HepG2 (cell line): ENCODE measurements at regions not wholly inside any gene's neighbourhood (a gene's known extent, or its start where the extent isn't known, plus 50 kb on each side); places are given as distances from the start of the nearest gene placed in this dataset.
A peak's percentile ranks its signal among the peaks of the same experiment; 100 is the strongest.

Source experiments
- ATAC-seq: fragments of 200-7000 bp; cut with Tn5 transposase; 3 replicates; pipeline ENCODE4 v1.9.1; 2020; ENCODE audit warnings: mild to moderate bottlenecking, moderate library complexity
- BruUV-seq: library from RNA; stranded (reverse); fragments of 400-500 nt; replicated peaks from 2 replicates; lab custom pipeline; 2021; lab: Mats Ljungman, UMichigan
- CTCF ChIA-PET: fragments of 300-600 bp; formaldehyde crosslinking; extraction: SDS; loops from one replicate; lab custom pipeline; 2021; ENCODE audit warnings: low total read pairs, inconsistent platforms, low intra/inter-chr PET ratio; lab: Yijun Ruan, JAX
- POLR2A ChIA-PET: fragments of 350-600 bp; sonication (Branson Sonifier 250); formaldehyde crosslinking; loops from one replicate; lab custom pipeline; 2020; ENCODE audit warnings: antibody characterized with exemption, inconsistent platforms; lab: Yijun Ruan, JAX
- DNase-seq: peaks from one replicate; pipeline ENCODE4 v3.0.0-alpha.2; 2015; ENCODE audit warnings: low spot score
- FAIRE-seq: peaks from 3 replicates; lab custom pipeline; 2011; peaks lifted over from hg19 to GRCh38; lab: Jason Lieb, UNC
- H2AFZ ChIP-seq: one replicate; pipeline ENCODE4 v1.6.1; 2011; ENCODE audit warnings: low read length, inconsistent platforms
- H3K27ac ChIP-seq: fragments of 300-600 bp; 3 replicates; pipeline ENCODE4 v1.8.0; 2011; ENCODE audit warnings: mixed run types, mild to moderate bottlenecking, mixed read lengths, low read length, inconsistent platforms; ENCODE audit not compliant: insufficient read depth; ENCODE audit errors: extremely low read length
- H3K27me3 ChIP-seq, 2 experiments: fragments of 200-600 bp in 1 of 2; 2 replicates in 1 of 2; 3 replicates in 1 of 2; pipeline versions ENCODE4 v1.6.0 to v1.8.0; 2011; ENCODE audit warnings: low read length in 2 of 2, mild to moderate bottlenecking in 2 of 2, moderate library complexity in 2 of 2, inconsistent platforms in 1 of 2; ENCODE audit not compliant: insufficient read depth in 2 of 2, control insufficient read depth in 1 of 2
- H3K36me3 ChIP-seq, 2 experiments: fragments of 200-600 bp in 1 of 2; replicated peaks in 1 of 2; 2 replicates in 1 of 2; 3 replicates in 1 of 2; pipeline versions ENCODE4 v1.5.1 to v1.8.0; 2011; ENCODE audit warnings: low read length in 2 of 2, inconsistent platforms in 1 of 2; ENCODE audit not compliant: insufficient read depth in 2 of 2, control insufficient read depth in 1 of 2
- H3K4me1 ChIP-seq: 2 replicates; pipeline ENCODE4 v1.5.1; 2012; ENCODE audit warnings: low read length, inconsistent platforms; ENCODE audit not compliant: insufficient read depth
- H3K4me2 ChIP-seq: 2 replicates; pipeline ENCODE4 v1.6.0; 2011; ENCODE audit warnings: low read depth, low read length, inconsistent platforms
- H3K4me3 ChIP-seq, 3 experiments: fragments of 200-600 bp in 1 of 3; sonication (generic), shearing (Covaris generic) in 1 of 3; replicated peaks in 1 of 3; 2 replicates each; pipeline ENCODE4 v1.5.1; 2011 to 2016; ENCODE audit warnings: low read length in 3 of 3, inconsistent platforms in 2 of 3, low read depth in 2 of 3, mild to moderate bottlenecking in 2 of 3, control low read depth in 1 of 3, mixed read lengths in 1 of 3; ENCODE audit not compliant: insufficient read depth in 1 of 3
- H3K79me2 ChIP-seq: one replicate; pipeline ENCODE4 v1.6.1; 2011; ENCODE audit warnings: low read length, inconsistent platforms; ENCODE audit not compliant: insufficient read depth
- H3K9ac ChIP-seq: 2 replicates; pipeline ENCODE4 v1.6.0; 2011; ENCODE audit warnings: mild to moderate bottlenecking, low read depth, low read length, inconsistent platforms; ENCODE audit not compliant: insufficient read depth
- H3K9me3 ChIP-seq: 2 replicates; pipeline ENCODE4 v1.5.1; 2012; ENCODE audit warnings: mild to moderate bottlenecking, low read length
- H4K20me1 ChIP-seq: 2 replicates; pipeline ENCODE4 v1.6.0; 2011; ENCODE audit warnings: inconsistent platforms, mild to moderate bottlenecking, low read length, moderate library complexity; ENCODE audit not compliant: insufficient read depth
- ATF7 ChIP-seq, 2 experiments: fragments of 450-650 bp in 1 of 2; sonication (generic) in 1 of 2; formaldehyde crosslinking in 1 of 2; IDR thresholded peaks; 2 replicates each; pipeline versions ENCODE4 v1.4.0 to v1.6.1; 2016 to 2020; ENCODE audit warnings: antibody characterized with exemption in 1 of 2, mild to moderate bottlenecking in 1 of 2, missing genetic modification reagents in 1 of 2
- CENPT ChIP-seq: sonication (generic); formaldehyde crosslinking; IDR thresholded peaks from 2 replicates; pipeline ENCODE4 v1.8.0; 2022; ENCODE audit warnings: low read depth, mild to moderate bottlenecking, moderate library complexity, missing genetic modification reagents
- CENPX ChIP-seq: sonication (generic); formaldehyde crosslinking; IDR thresholded peaks from 2 replicates; pipeline ENCODE4 v1.9.0; 2021; ENCODE audit warnings: mild to moderate bottlenecking, missing genetic modification reagents, moderate library complexity
- CREB1 ChIP-seq, 2 experiments: fragments of 450-650 bp in 1 of 2; IDR thresholded peaks; 2 replicates each; pipeline ENCODE4 v1.6.1; 2016 to 2017; ENCODE audit warnings: control low read depth in 1 of 2, mild to moderate bottlenecking in 1 of 2, missing compliant biosample characterization in 1 of 2, missing genetic modification characterization in 1 of 2
- FOSL2 ChIP-seq: sonication (generic); formaldehyde crosslinking; IDR thresholded peaks from 2 replicates; pipeline ENCODE4 v1.4.0; 2020; ENCODE audit warnings: missing genetic modification reagents
- FOXK2 ChIP-seq: fragments of 450-650 bp; IDR thresholded peaks from 2 replicates; pipeline ENCODE4 v1.6.1; 2016
- HINFP ChIP-seq: sonication (generic); formaldehyde crosslinking; IDR thresholded peaks from 2 replicates; pipeline ENCODE4 v1.4.0; 2020; ENCODE audit warnings: low read depth, mild to moderate bottlenecking, missing genetic modification reagents
- KAT2B ChIP-seq: fragments of 150-350 bp; IDR thresholded peaks from 2 replicates; pipeline ENCODE4 v1.6.1; 2014; ENCODE audit warnings: low read depth, low read length, borderline replicate concordance
- KDM2A ChIP-seq: sonication (generic); formaldehyde crosslinking; IDR thresholded peaks from 2 replicates; pipeline ENCODE4 v1.4.0; 2020; ENCODE audit warnings: low read depth, missing genetic modification reagents, borderline replicate concordance
- KDM3A ChIP-seq: IDR thresholded peaks from 2 replicates; pipeline ENCODE4 v1.6.1; 2018; ENCODE audit warnings: low read depth, missing compliant biosample characterization
- MTA3 ChIP-seq: sonication (generic); formaldehyde crosslinking; IDR thresholded peaks from 2 replicates; pipeline ENCODE4 v1.4.0; 2020; ENCODE audit warnings: missing genetic modification reagents
- MXI1 ChIP-seq: IDR thresholded peaks from 3 replicates; pipeline ENCODE4 v1.6.1; 2012; ENCODE audit warnings: low read depth, low read length, inconsistent platforms, borderline replicate concordance
- PAF1 ChIP-seq: IDR thresholded peaks from 2 replicates; pipeline ENCODE4 v1.6.1; 2016; ENCODE audit warnings: missing genetic modification reagents, missing compliant biosample characterization
- TBX3 ChIP-seq: fragments of 450-650 bp; IDR thresholded peaks from 2 replicates; pipeline ENCODE4 v1.6.1; 2017; ENCODE audit warnings: antibody characterized with exemption, mild to moderate bottlenecking, inconsistent platforms, borderline replicate concordance
- YEATS4 ChIP-seq: sonication (generic); formaldehyde crosslinking; IDR thresholded peaks from 2 replicates; pipeline ENCODE4 v1.4.0; 2020; ENCODE audit warnings: missing genetic modification reagents, borderline replicate concordance
- ZMYM4 ChIP-seq: sonication (generic); formaldehyde crosslinking; IDR thresholded peaks from 2 replicates; pipeline ENCODE4 v1.8.1; 2023; ENCODE audit warnings: mild to moderate bottlenecking, missing genetic modification reagents
- ZNF331 ChIP-seq: sonication (generic); formaldehyde crosslinking; IDR thresholded peaks from 2 replicates; pipeline ENCODE4 v1.4.0; 2020; ENCODE audit warnings: missing genetic modification reagents
- ZNF333 ChIP-seq: sonication (generic); formaldehyde crosslinking; IDR thresholded peaks from 2 replicates; pipeline ENCODE4 v1.4.0; 2020; ENCODE audit warnings: mild to moderate bottlenecking, missing genetic modification reagents, borderline replicate concordance
- ZNF790 ChIP-seq: sonication (generic); formaldehyde crosslinking; IDR thresholded peaks from 2 replicates; pipeline ENCODE4 v1.8.0; 2022; ENCODE audit warnings: missing genetic modification reagents, mild to moderate bottlenecking, borderline replicate concordance
- ZNF879 ChIP-seq: sonication (generic); formaldehyde crosslinking; IDR thresholded peaks from 2 replicates; pipeline ENCODE4 v1.8.1; 2023; ENCODE audit warnings: missing genetic modification reagents
- WGBS: methylation state at CpG from one replicate; pipeline ENCODE4 v1.1.6; 2017; ENCODE audit warnings: low lambda C conversion rate; 5-methylcytosine and 5-hydroxymethylcytosine counted together
- in situ Hi-C: cut with HindIII; loops from 2 replicates; pipeline ENCODE4 v1.10.0; 2017; ENCODE audit warnings: low pct_unique_long_range_greater_than_20kb; ENCODE audit not compliant: extremely low pct_ligation_motif_present
- intact Hi-C: fragments of 100-400 bp; cut with micrococcal nuclease; formaldehyde crosslinking; loops from one replicate; pipeline ENCODE4 v1.10.0; 2022; ENCODE audit not compliant: unreplicated experiment
- TF ChIP-seq, protein P1 (sequence below): sonication (generic); formaldehyde crosslinking; conservative IDR thresholded peaks from 2 replicates; pipeline ENCODE4 v1.8.0; 2022; ENCODE audit warnings: missing genetic modification reagents

- FAIRE-seq: no peak
- no TSS peak for BruUV-seq
- WGBS: 3% methylated on average over 3 of the region's 3 CpGs
These were observed 1033.9 kb downstream of the TYW1 start for GRCh38 chr7:68030530-68030929.

DNA sequence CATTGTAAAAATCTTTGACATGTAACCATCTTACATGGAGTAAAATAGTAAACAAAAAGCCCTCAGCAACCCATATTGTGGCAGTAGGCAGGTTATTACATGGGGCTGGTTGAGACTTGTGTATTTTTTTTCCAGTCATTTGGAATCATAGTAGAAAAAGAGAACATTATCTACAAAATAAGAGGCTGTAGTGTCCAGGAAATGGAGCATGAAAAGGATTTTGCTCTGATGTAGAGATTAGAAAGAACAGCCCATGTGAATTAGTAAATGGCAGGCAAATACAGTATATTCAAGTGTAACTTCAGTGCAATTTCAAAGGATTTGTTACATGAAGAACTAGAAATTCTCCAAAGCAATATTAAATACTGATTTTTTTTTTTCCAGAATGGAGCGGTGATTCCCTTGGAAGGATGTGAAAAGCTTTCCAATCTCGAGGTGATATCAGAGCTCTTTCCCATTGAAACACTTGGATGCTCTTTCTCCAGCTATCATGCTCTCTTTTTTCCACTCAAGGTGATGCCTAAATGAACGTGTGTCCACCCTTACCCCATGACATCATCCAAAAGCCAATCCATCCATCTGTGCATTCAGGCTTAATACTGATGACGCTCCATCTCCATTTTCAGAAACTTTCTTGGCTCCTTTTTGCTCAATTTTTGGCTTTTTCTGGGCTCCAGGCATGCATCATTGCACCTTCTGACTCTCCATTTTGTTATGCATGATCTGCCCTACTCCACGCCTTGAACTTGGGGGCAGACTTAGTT is 1034.7 kb downstream of the TYW1 start:
- Histone ChIP-seq H3K9ac (no peak overlapping the region), H3K27me3 (no peaks in the 10 kb centered on the region), H4K20me1 (no peaks in the 10 kb centered on the region), H3K79me2 (no peaks in the 10 kb centered on the region), H3K4me2 (no peak overlapping the region), H3K36me3 (no peaks in the 10 kb centered on the region), H3K4me1 (no peaks in the 10 kb centered on the region), H3K4me3 (no peak overlapping the region), H2AFZ (no peak overlapping the region), H3K9me3 (peaks cover 18% of the 10 kb centered on the region), H3K27ac (no peak overlapping the region)
- no TSS peak for BruUV-seq
- intact Hi-C loops (no loop called here), in situ Hi-C loops (no loop called here)
- WGBS: 1% methylated on average over 5 of the region's 5 CpGs
- ChIA-PET POLR2A (no interaction called here), CTCF (no interaction called here)
- FAIRE-seq (no peak), DNase-seq (no peak), ATAC-seq (no peak)
- TF ChIP-seq HINFP (CRISPR knock-in tag): no peak
- peak; percentile 66 for TF ChIP-seq CREB1 (IDR thresholded peaks at IDR 0.05)
- no peak for TF ChIP-seq CREB1 (CRISPR knock-in tag; IDR thresholded peaks at IDR 0.05)
- TF ChIP-seq, protein P1, sequence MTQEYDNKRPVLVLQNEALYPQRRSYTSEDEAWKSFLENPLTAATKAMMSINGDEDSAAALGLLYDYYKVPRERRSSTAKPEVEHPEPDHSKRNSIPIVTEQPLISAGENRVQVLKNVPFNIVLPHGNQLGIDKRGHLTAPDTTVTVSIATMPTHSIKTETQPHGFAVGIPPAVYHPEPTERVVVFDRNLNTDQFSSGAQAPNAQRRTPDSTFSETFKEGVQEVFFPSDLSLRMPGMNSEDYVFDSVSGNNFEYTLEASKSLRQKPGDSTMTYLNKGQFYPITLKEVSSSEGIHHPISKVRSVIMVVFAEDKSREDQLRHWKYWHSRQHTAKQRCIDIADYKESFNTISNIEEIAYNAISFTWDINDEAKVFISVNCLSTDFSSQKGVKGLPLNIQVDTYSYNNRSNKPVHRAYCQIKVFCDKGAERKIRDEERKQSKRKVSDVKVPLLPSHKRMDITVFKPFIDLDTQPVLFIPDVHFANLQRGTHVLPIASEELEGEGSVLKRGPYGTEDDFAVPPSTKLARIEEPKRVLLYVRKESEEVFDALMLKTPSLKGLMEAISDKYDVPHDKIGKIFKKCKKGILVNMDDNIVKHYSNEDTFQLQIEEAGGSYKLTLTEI (CRISPR knock-in tag): no peak
- no peak for TF ChIP-seq ZNF331 (CRISPR knock-in tag)
- TF ChIP-seq TBX3: no peak
- TF ChIP-seq ATF7 (IDR thresholded peaks at IDR 0.05): peak; percentile 84
- TF ChIP-seq ATF7 (CRISPR knock-in tag; IDR thresholded peaks at IDR 0.05): no peak
- TF ChIP-seq, all 625 proteins: peak for 2

More at GRCh38 chr7:68030530-68030929, 1033.9 kb downstream of the TYW1 start:
- H3K4me3 ChIP-seq: no peak overlapping the region
- in situ Hi-C loops (no loop called here), intact Hi-C loops (no loop called here)
- H2AFZ ChIP-seq: no peak overlapping the region
- ChIA-PET CTCF (no interaction called here), POLR2A (no interaction called here)
- H4K20me1 ChIP-seq: no peaks in the 10 kb centered on the region
- H3K27me3 ChIP-seq: no peaks in the 10 kb centered on the region
- H3K36me3 ChIP-seq: no peaks in the 10 kb centered on the region
- H3K79me2 ChIP-seq: no peaks in the 10 kb centered on the region
- H3K4me1 ChIP-seq: no peaks in the 10 kb centered on the region
- H3K27ac ChIP-seq: no peak overlapping the region
- H3K9ac ChIP-seq: no peak overlapping the region
- H3K4me2 ChIP-seq: no peak overlapping the region
- TF ChIP-seq YEATS4 (CRISPR knock-in tag) (no peak), ZMYM4 (no peak), KAT2B (no peak), CENPX (CRISPR knock-in tag) (no peak), KDM2A (CRISPR knock-in tag) (no peak), KDM3A (CRISPR knock-in tag) (no peak), ZNF790 (no peak), CENPT (CRISPR knock-in tag) (no peak), MXI1 (no peak), ZNF879 (CRISPR knock-in tag) (no peak), PAF1 (CRISPR knock-in tag) (no peak), ZNF333 (no peak), MTA3 (CRISPR knock-in tag) (no peak), FOSL2 (no peak), FOXK2 (no peak)
- DNase-seq (no peak), ATAC-seq (no peak)
- H3K9me3 ChIP-seq: peaks cover 18% of the 10 kb centered on the region
